Glomerular visceral epithelial cell (primary cell): ENCODE measurements at regions not wholly inside any gene's neighbourhood (a gene's known extent, or its start where the extent isn't known, plus 50 kb on each side); places are given as distances from the start of the nearest gene placed in this dataset.

ENCODE experiments used
- DNase-seq: peaks from one replicate; pipeline ENCODE4 v3.0.0-alpha.2; 2016; ENCODE audit errors: extremely low spot score

DNA sequence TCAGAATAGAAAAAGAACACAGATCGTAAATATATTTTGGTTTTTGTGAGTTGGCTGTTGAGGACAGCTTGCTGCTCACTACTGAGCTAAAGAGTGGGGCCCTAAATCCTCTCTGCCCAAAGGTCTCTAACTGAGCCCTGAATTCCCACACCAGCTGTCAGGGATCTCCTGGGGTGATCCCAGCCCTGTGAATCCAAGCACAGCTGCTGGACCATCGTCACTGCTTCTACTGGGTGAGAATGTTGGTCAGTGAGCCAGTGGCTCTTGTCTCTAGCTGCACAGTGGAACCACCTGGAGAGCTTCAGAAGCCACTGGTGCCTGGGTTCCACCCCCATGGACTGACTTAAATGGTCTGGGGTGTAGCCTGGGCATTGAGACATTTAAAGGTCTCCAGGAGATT lies 90.5 kb upstream of the IL12A start:
- DNase-seq, result no peak

DNA sequence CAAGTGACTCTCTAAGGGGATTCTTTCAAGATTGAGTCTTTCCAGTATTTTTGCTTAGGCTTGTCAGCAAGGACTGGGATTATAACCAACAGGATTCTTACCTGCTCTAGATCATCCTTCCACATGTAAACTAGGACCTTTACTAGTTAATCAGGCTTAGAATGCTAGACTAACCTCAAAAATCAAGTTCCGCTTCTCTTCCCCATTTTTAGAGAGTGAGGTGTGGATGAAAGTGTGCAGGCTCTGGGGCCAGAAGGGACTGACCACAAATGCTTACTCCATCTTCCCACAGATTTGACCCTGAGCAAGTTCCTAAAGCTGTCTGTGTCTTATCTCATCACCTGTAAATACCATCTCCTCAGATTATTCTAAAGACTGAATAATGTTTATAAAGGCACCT lies 89.5 kb upstream of the IL12A start:
- DNase-seq, result peak; percentile 44

DNA sequence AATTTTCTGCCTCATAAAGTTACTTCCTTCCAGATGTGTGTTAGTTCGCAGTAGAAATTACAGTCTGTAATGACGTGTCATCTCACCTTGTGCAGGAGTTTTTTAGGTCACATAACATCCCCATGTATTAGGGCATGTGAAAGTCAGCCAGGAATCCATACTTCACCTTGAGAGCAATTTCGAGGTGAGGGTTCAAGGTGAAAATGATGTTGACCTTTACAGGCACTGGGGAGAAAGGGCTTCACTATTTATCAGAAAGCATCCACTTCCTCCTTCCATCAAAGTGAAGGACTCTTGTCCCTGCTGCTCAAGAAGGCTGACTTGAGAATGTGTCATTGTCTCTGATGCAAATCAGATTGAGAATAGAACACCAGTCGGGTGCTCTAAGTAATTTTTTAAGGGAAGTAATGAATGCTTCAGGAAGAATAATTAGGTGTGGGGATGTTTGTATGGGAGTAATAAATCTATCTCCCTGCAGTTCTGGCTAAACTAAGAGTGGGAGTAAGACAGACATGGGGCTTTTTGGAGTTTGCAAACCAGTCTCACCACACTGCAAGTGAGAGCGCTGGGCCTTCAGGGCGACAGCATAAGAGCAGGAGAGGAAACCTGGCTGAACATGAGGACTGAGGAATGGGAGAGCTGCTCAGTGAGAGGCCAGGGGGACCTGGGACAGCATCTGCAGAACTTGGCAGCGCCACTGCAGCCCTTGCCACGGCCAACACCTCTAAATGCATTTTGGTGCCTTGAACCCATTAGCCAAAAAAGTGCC lies 85.9 kb upstream of the IL12A start:
- no peak for DNase-seq

DNA sequence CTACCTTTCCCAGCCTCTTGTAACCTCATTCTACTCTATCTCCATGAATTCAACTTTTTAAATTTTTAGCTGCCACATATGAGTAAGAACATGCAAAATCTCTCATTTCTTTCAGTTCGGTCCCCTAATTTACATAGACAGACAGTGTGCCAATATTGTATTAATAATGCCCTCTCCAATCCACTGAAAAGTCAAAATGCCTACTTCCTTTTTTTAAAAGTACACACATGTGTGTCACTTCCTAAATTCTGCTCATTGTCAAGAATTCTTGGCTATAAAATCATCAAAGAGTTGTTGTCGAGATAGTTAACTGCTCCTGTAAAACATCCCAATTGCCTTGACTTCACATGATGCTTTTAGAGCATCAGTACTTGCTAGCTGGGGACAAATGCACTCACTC lies 84.2 kb upstream of the IL12A start:
- no peak for DNase-seq

DNA sequence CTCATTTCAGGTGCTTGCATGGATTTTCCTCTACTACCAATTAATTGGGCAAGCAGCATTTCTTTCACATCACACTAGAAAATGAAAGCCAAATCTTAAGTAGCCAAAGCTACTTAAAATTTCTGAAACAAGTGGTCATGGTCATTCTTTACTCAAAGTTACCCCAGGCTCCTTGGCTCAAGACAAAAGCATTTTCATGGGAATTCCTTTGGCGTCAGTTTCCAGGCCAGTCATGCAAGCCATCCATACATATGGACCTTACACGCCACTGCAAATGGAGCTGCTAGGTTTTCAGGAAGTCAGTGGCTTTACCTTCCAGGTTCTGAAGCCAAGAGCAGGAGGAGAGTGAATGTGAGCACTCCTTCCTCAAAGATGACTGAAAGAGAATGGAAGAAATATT lies 83.7 kb upstream of the IL12A start:
- no peak for DNase-seq

DNA sequence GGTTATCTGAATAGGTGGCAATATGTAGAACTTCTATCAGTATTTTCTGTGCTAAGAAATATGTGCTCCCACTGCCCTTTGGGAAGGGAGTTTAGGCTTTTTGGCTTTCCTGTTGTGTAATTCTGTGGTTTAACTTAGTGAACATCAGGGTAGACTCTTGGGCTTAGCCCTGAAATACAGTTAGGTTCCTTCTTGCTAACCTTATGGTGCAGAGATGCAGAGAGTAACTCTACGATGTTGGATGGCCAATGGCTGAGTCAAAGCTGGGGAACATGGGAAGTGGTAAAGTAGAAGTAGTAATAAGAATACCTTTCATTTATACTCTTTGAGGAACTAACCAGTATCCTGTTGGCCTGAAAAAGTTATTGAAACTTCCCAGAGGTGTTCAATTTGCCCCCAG lies 80.8 kb upstream of the IL12A start:
- DNase-seq, result no peak

DNA sequence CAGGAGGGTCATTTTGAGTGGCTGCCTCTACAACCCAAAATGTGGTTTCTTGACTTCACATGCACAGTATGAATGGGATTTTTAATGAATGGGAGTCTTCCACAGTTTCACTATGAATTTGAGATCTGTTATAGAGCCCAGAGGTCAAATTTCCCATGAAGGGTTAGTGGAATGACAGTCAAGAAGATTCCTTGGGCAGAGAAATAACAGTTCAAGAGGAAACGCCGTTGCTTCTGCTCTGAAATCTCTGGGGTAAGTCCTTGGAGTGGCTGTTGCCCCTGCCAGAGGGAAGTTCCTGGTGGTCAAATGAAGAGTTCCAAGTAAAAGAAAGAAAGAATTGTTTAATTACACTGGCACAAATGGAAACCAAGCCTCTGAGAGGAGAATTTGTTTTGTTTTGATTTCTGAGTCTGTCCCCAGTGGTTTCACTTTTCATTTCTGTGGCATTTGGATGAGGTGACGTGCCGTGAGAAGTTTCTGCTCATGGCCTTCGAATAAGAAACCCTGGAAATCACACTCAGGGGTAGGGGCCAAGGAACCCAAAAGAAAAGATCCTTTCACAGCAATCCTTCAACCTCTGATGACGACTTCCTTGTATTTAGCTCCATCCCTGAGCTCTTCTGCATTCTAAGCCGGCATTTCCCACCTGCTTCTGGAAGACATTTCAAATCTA lies 77.5 kb upstream of the IL12A start:
- no peak for DNase-seq

DNA sequence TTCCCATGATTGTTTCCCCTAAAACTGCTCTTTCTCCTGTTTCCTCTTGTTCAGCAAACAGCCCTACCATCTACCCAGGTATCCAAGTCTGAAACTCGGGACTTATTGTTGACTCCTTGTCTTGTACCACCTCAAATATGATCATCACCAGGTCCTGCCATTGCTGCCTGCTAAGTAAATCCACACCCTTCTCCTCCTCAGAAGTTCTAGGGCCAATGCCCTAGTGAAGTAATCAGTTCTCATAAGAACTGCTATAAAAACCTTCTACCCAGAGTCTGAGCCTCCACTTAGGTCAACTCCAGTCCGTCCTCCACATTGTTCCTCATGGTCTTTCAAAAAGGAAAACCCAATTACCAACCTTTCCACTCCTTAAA lies 77.0 kb upstream of the IL12A start:
- DNase-seq, result no peak

DNA sequence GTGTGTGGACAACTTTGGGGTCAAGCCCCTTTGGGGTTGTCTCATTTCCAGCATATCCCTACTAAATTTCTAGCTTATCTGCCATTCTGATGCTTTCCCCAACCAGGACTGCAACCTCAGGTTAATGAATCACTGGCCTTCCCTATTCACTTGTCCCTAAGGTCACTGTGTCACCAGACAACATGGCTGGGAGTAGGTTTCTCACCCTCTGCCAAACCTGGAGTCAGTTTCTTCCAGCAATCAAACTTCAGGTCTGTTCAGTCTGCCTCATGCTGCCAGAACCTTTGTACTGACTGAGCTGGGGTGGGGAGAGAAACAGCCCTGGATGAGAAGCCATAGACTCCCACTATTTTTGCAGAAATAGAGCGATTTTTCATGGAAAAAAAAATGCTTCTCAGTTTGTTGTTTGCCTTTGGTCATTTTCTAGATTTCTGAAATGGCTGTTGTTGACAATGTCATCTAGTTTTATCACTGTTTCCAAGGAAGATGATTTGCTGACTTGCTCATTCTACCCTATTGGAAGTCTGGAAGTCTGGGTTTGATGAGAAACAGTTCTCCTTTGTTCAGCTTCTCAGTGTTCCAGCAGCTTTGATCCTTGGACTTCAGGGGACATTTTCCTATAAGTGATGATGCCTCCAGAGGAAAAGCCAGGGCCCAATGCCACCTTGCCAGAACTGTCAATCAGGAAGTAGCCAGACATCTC lies 74.8 kb upstream of the IL12A start:
- DNase-seq, result no peak

DNA sequence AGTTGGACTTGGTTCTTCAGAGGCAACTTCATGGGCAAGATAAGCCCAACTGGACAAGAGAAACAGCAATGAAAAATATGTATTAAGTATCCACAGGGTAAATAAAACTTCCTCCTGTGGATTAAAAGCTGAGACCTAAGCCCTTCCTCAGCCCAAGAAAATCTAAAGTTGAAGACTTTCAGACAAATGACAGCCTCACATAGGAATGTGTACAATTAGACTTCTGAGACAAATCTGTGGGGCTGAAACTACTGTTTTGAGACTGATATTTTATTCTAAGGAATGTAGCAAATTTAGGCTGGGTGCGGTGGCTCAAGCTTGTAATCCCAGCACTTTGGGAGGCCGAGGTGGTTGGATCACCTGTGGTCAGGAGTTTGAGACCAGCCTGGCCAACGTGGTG lies 74.2 kb upstream of the IL12A start:
- DNase-seq, result peak; percentile 22

DNA sequence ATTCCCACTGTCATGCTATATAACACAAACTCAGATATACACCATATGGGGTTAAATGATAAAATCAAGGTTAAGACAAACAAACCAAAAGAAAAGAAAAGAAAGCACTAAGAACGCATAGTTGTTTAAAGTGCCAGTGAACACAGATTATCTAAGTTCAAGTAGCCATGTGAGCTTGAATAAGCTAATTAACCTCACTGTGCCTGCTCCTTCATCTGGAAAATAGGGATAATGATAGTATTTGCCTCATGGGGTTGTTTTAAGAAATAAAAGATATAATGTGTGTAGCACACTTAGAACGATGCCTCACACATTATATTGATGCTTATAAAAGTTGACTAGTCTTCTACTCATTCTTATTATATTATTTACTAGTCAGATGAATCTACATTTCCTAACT lies 72.6 kb upstream of the IL12A start:
- no peak for DNase-seq

DNA sequence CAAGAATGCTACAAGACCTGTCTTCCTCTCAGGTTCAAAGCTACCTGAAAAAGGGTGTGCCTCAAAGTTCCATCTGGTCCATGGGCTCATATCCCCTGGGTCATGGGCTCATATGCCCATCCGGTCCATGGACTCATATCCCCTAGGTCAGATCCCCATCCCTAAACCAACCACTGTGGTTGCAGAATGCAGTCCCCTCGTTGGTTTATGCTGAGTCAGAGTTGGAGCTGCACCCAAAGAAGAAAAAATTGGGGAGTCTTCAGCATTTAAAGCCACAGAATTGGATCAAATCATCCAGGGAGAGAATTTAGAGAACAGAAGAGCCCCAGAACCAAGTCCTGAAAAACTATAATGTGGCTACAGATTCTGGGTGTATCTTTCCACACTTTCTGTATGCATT lies 71.5 kb upstream of the IL12A start:
- no peak for DNase-seq

DNA sequence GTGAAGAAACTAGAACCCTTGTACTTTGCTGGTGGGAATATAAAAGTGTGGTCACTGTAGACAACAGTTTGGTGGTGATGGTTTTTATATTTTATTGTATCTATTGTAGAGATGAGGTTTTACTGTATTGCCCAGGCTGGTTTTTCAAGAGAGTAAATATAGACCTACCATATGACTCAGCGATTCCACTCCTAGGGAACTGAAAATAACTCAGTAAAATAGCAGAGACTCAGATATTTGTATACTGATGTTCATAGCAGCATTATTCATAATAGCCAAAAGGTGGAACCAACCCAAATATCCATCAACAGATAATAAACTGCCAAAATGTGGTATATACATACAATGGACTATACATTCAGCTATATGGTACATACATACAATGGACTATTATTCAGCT lies 68.8 kb upstream of the IL12A start:
- no peak for DNase-seq

DNA sequence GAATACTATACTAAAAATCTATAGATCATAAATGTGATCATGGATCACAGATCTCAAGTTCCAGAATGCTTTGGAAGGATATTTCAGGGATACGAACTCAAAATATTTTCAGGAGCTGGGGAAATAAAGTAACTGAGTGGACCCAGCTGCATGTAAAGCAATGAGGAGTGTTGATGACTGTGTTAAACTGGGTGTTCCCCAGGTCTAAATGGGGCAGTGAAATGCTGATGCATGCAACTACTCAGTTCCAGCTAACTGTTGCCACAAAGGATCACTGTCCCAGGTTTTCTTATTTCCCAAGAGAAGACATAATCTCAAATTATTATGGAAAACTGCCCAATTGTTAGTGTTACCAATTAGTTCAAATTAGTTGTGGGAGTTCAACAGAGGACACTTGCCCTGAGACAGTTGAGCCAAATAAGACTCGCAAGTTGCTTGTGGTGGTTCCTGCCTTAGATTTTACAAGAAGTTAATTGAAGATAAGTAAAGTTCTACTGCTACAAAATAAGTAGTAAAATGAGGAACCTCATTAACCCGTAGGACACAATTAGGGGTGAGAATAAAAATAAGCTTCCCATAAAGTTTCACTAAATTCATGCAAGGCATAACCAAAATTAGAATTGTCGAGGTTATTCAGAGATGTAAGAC lies 66.3 kb upstream of the IL12A start:
- DNase-seq, result no peak

DNA sequence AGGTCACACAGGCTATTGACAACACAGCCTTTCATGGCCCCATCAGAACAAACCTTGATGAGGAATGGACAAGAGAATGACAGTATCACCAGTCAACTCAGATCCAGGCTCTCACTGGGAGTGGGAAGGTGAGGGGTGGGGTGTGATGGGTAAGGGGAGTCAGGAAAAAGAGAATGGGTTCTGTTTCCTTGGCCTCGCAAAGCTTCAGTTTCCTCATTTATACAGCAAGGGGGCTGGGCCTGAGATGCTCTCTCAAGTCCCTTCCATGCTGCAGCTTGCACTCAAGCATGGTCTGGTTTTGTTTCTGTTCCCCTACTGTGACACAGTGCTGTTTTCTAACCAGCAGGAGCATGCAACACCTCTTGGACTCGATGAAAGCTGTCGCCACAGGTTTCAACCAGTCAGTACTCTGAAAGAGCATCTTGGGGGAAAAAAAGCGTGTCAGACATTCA lies 65.7 kb upstream of the IL12A start:
- no peak for DNase-seq

DNA sequence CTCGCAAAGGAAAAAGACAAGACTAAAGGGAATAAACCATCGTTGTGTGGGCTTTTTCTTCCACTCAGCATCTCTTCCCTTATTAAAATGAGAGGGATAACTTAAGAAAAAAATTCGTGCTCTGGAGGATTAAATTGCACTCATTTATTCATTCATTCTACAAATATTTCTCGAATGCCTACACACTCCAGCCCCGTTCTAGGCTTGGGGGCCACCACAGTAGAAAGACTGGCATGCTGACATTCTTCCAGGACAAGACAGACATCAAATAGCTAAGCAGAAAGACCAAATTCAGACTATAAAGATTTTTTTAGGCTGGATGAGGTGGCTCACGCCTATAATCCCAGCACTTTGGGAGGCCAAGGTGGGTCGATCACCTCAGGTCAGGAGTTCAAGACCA lies 65.3 kb upstream of the IL12A start:
- no peak for DNase-seq

DNA sequence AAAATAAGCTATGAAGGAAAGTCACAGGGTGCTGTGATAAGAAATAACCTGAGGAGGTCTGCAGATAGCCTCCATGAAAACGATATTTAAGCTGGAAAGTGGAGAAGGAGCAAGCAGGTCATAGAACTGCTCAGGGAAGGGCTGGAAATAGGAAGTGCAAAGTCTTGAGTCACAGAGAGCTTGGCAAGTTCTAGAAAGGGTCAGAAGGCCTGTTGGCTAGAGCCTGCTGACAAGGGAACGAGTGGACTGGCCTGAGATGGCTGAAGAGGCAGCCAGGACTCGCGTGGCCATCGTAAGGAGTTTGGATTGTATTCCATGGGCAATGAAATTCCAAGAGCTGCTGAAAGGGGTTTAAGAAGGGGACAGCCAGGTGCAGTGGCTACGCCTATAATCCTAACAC lies 64.7 kb upstream of the IL12A start:
- DNase-seq, result no peak

DNA sequence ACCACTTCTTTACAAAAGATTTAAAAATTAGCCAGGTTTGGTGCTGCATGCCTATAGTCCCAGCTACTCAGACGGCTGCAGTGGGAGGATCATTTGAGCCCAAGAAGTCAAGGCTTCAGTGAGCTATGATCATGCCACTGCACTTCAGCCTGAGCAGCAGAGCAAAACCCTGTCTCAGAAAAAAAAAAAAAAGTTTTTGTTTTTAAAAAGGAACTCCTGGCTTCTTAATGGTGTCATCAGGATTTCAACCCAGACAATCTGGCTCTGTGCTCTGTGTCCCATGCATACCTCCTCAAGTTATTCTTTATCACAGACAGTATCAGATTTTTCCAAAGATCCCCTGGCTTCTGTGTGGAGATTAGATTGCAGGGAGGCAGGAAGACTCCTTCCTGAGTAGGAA lies 64.2 kb upstream of the IL12A start:
- DNase-seq, result no peak

DNA sequence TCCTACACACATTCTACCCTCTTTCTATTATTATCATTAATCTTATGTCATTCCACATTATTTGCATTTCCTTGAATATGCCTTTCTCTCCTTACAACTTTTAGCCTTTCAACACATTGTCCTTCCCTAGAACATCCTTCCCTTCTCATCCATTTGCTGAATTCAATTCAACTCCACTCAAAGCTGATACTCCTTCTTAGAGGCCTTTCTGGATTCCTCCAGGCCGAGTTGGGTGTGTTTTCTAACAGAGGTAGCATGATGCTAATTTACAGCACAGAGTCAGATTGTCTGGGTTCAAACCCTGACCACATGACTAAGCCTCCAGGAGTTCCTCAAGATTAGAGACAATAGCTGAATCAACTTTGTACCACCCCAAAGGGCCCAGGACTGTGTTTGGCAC lies 63.4 kb upstream of the IL12A start:
- DNase-seq, result no peak

DNA sequence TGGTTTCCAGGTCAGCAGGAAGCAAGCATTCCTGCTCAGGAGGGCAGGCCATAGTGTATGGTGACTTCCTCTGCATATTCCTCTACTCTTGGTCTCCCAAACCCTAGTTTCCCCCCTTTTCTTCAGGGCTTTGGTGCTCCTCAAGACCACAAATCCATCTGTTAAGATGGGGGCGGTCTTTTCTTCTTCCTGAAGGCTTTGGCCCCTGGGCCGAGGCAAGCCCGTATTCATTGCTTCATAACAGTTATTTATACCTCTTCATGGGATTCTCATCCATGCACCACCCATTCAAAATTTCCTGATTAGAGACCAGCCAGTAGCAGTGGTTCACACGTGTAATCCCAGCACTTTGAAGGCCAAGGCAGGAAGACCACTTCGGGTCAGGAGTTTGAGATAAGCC lies 62.1 kb upstream of the IL12A start:
- no peak for DNase-seq

DNA sequence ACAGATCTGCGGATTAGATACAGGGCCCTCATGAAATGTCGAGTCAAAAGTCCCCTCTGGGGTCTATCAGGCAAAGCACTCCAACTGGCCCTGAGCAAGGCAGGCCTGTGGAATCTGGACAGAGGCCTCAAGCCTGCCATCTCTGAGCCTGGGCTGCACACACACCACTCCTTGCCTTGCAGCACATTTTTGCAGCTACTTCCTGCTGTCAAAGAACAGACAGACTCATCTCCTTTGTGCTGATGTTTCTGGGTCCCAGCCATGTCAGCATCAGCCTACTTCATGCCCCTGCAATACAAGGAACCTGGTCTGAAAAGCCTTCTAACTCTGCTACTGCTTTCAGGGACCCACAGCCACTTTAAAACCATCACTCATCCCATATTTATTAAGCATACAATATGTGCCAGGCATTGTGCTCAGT lies 60.6 kb upstream of the IL12A start:
- DNase-seq, result peak; percentile 45

DNA sequence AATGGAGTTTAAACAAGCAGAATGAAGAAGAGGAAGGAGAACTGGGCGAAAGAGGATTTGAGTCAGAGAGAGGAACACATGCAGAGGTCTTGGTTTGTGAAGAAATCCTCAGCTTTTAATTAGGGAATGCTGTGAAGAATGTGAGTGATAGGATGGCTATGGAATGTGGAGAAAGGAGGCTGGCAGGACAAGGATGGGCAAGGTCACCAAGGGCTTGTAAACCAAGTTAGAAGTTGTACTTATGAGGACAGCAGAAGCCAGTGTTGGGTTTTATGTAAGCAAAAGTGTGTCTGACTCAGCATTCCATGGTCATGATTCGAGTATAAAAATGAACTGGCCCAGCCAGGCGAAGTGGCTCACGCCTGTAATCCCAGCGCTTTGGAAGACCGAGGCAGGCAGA lies 60.0 kb upstream of the IL12A start:
- DNase-seq, result peak; percentile 96
